ENCODE measurements at regions not wholly inside any gene's neighbourhood (a gene's known extent, or its start where the extent isn't known, plus 50 kb on each side); places are given as distances from the start of the nearest gene placed in this dataset.

GRCh38 chr1:218101409-218101808 is 183.7 kb upstream of the RRP15 start:
- no peak for DNase-seq (ENCODE audit: low read depth, low spot score)
- H3K4me3 ChIP-seq (ENCODE audit: low read length) = no peak overlapping the region

GRCh38 chr1:218108034-218108433 is 177.1 kb upstream of the RRP15 start:
- no peak for DNase-seq (ENCODE audit: low read depth, low spot score)
- no peak overlapping the region for H3K4me3 ChIP-seq (ENCODE audit: low read length)

GRCh38 chr1:218112862-218113261 is 172.2 kb upstream of the RRP15 start:
- no peak for DNase-seq (ENCODE audit: low read depth, low spot score)
- no peak overlapping the region for H3K4me3 ChIP-seq (ENCODE audit: low read length)

GRCh38 chr1:218123968-218124367 is 161.1 kb upstream of the RRP15 start:
- no peak for DNase-seq (ENCODE audit: low read depth, low spot score)
- H3K4me3 ChIP-seq (ENCODE audit: low read length) = no peak overlapping the region

- no peak for DNase-seq (ENCODE audit: low read depth, low spot score)
- H3K4me3 ChIP-seq (ENCODE audit: low read length) = no peak overlapping the region
Measured at GRCh38 chr1:218135371-218135770, 149.7 kb upstream of the RRP15 start.

GRCh38 chr1:218139761-218140160 is 145.3 kb upstream of the RRP15 start:
- DNase-seq (ENCODE audit: low read depth, low spot score) = no peak
- H3K4me3 ChIP-seq (ENCODE audit: low read length) = no peak overlapping the region

- no peak for DNase-seq (ENCODE audit: low read depth, low spot score)
- no peak overlapping the region for H3K4me3 ChIP-seq (ENCODE audit: low read length)
Measured at GRCh38 chr1:218156595-218156994, 128.5 kb upstream of the RRP15 start.

- no peak for DNase-seq (ENCODE audit: low read depth, low spot score)
- H3K4me3 ChIP-seq (ENCODE audit: low read length) = no peak overlapping the region
Measured at GRCh38 chr1:218163371-218163770, 121.7 kb upstream of the RRP15 start.

GRCh38 chr1:218164111-218164929 is 120.8 kb upstream of the RRP15 start:
- no peak overlapping the region for H3K4me3 ChIP-seq (ENCODE audit: low read length)
- no peak for DNase-seq (ENCODE audit: low read depth, low spot score)

GRCh38 chr1:218164930-218165700 is 120.0 kb upstream of the RRP15 start:
- H3K4me3 ChIP-seq (ENCODE audit: low read length) = no peak overlapping the region
- no peak for DNase-seq (ENCODE audit: low read depth, low spot score)

- no peak overlapping the region for H3K4me3 ChIP-seq (ENCODE audit: low read length)
- DNase-seq (ENCODE audit: low read depth, low spot score) = no peak
Measured at GRCh38 chr1:218165701-218166114, 119.4 kb upstream of the RRP15 start.

- no peak overlapping the region for H3K4me3 ChIP-seq (ENCODE audit: low read length)
- DNase-seq (ENCODE audit: low read depth, low spot score) = no peak
Measured at GRCh38 chr1:218166268-218166945, 118.7 kb upstream of the RRP15 start.

GRCh38 chr1:218171302-218171893 is 113.7 kb upstream of the RRP15 start:
- DNase-seq (ENCODE audit: low read depth, low spot score) = peak; percentile 26

GRCh38 chr1:218182455-218182854 is 102.6 kb upstream of the RRP15 start:
- H3K4me3 ChIP-seq (ENCODE audit: low read length) = no peak overlapping the region
- DNase-seq (ENCODE audit: low read depth, low spot score) = no peak

More at GRCh38 chr1:218171302-218171893, 113.7 kb upstream of the RRP15 start:
- no peak overlapping the region for H3K4me3 ChIP-seq (ENCODE audit: low read length)

GRCh38 chr1:218200979-218201378 is 84.1 kb upstream of the RRP15 start:
- DNase-seq (ENCODE audit: low read depth, low spot score) = no peak

GRCh38 chr1:218201601-218202000 is 83.5 kb upstream of the RRP15 start:
- no peak for DNase-seq (ENCODE audit: low read depth, low spot score)
- no peak overlapping the region for H3K4me3 ChIP-seq (ENCODE audit: low read length)

More at GRCh38 chr1:218200979-218201378, 84.1 kb upstream of the RRP15 start:
- H3K4me3 ChIP-seq (ENCODE audit: low read length) = no peak overlapping the region

GRCh38 chr1:218205721-218206120 is 79.4 kb upstream of the RRP15 start:
- H3K4me3 ChIP-seq (ENCODE audit: low read length) = no peak overlapping the region
- no peak for DNase-seq (ENCODE audit: low read depth, low spot score)

GRCh38 chr1:218207194-218207593 is 77.9 kb upstream of the RRP15 start:
- DNase-seq (ENCODE audit: low read depth, low spot score) = no peak
- no peak overlapping the region for H3K4me3 ChIP-seq (ENCODE audit: low read length)

GRCh38 chr1:218209351-218209861 is 75.7 kb upstream of the RRP15 start:
- no peak overlapping the region for H3K4me3 ChIP-seq (ENCODE audit: low read length)
- no peak for DNase-seq (ENCODE audit: low read depth, low spot score)

Measured in Jurkat, Clone E6-1 (cell line).